Stimulated activated memory B cell treated with anti-CD40 and anti-IgM and Interleukin-4, amounts not matched to agents 10 μg/mL and 1 μg/mL and 100 μg/mL, for 72 hours (primary cell): ENCODE measurements at regions not wholly inside any gene's neighbourhood (a gene's known extent, or its start where the extent isn't known, plus 50 kb on each side); places are given as distances from the start of the nearest gene placed in this dataset.
"Not testable (repeated sequence)": the region's sequence is repeated elsewhere in the genome, so short reads cannot be mapped to it uniquely, and the experiment has no call there.

ENCODE experiments used
- ATAC-seq: fragments of 150-1000 bp; cut with Tn5 transposase; 2 replicates; pipeline ENCODE4 v1.10.0; 2021
- H3K27ac Mint-ChIP-seq: one replicate; pipeline ENCODE4 v1.8.0; 2022; ENCODE audit warnings: mild to moderate bottlenecking, mixed read lengths
- H3K27me3 Mint-ChIP-seq: one replicate; pipeline ENCODE4 v1.8.0; 2022; ENCODE audit warnings: mixed read lengths
- H3K36me3 Mint-ChIP-seq: one replicate; pipeline ENCODE4 v1.8.0; 2022; ENCODE audit warnings: mixed read lengths
- H3K4me1 Mint-ChIP-seq: one replicate; pipeline ENCODE4 v1.8.0; 2022; ENCODE audit warnings: mixed read lengths
- H3K4me3 Mint-ChIP-seq: one replicate; pipeline ENCODE4 v1.8.0; 2022; ENCODE audit warnings: mild to moderate bottlenecking, moderate library complexity, mixed read lengths
- H3K9me3 Mint-ChIP-seq: one replicate; pipeline ENCODE4 v1.8.0; 2022; ENCODE audit warnings: mixed read lengths

GRCh38 chr5:98314292-98314691 lies 459.2 kb upstream of the RGMB start:
- Mint-ChIP-seq H3K4me3 (no peak overlapping the region), H3K4me1 (peaks cover 7% of the 10 kb centered on the region), H3K27me3 (no peaks in the 10 kb centered on the region), H3K27ac (no peak overlapping the region), H3K36me3 (no peaks in the 10 kb centered on the region), H3K9me3 (no peaks in the 10 kb centered on the region)
- ATAC-seq, result no peak

- no peak overlapping the region for H3K4me3 Mint-ChIP-seq
- H3K4me1 Mint-ChIP-seq, result no peaks in the 10 kb centered on the region
- no peak for ATAC-seq
- H3K36me3 Mint-ChIP-seq, result no peaks in the 10 kb centered on the region
- H3K27ac Mint-ChIP-seq, result no peak overlapping the region
- H3K9me3 Mint-ChIP-seq, result no peaks in the 10 kb centered on the region
- H3K27me3 Mint-ChIP-seq, result no peaks in the 10 kb centered on the region
Observed at GRCh38 chr5:98318386-98318785, 455.1 kb upstream of the RGMB start.

DNA sequence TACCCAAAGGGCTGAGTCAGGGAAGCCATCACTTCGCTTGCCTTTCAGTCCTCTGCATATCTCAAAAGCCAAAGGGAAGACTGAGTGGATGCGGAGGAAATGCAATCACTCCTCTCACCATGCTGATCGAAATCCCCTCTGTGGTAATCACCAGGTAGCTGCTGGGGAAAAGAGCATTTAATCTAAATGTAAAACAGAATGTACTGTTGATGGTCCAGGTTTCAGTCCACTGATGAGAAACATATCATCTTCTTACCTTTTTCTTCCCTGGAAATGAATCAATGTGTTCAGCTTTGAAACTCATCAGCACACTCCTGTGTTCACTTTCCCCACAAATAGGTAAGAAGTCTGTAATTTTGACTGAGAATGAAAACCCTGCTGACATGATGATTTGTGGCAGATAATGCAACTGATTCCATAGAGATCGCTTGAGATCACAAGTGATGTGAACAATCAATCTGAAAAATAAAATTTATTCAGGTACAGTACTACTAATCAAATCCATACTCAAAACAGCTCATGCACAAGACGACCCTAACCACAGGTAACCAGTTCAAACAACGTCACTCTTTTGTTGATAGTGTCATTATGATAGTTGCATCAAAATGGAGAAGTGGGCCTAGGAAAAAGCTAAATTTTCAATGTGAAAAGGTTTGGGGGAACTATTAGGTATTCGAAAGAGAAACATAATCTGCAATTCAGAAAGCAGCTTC lies 454.0 kb upstream of the RGMB start:
- Mint-ChIP-seq H3K36me3 (no peaks in the 10 kb centered on the region), H3K4me1 (no peaks in the 10 kb centered on the region), H3K27me3 (no peaks in the 10 kb centered on the region), H3K4me3 (no peak overlapping the region), H3K27ac (no peak overlapping the region), H3K9me3 (no peaks in the 10 kb centered on the region)
- no peak for ATAC-seq

- Mint-ChIP-seq H3K27ac (no peak overlapping the region), H3K4me1 (no peaks in the 10 kb centered on the region), H3K27me3 (no peaks in the 10 kb centered on the region), H3K9me3 (no peaks in the 10 kb centered on the region), H3K36me3 (no peaks in the 10 kb centered on the region), H3K4me3 (no peak overlapping the region)
- ATAC-seq, result peak; percentile 13
Observed at GRCh38 chr5:98320343-98320742, 453.1 kb upstream of the RGMB start.

DNA sequence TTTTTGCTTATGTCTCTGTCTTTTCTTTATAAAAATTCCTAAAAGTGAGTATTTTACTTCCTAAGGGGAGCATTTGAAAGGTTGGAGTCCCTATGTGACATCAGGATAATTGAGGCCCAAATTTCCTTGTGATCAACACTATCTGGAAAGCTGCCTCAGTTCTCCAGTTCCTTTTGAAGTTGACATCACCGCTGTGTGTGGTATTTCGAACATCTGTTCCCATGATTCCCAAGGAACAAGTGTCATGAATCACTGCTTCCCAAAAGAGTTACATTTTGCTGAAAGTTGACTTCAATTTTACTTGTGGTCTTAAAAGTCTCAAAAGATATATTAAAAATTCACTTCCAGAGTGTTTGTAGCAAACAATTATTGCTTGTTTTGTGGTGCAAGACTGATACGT lies 452.1 kb upstream of the RGMB start:
- ATAC-seq, result no peak
- H3K27me3 Mint-ChIP-seq, result no peaks in the 10 kb centered on the region
- no peaks in the 10 kb centered on the region for H3K9me3 Mint-ChIP-seq
- no peaks in the 10 kb centered on the region for H3K4me1 Mint-ChIP-seq
- H3K36me3 Mint-ChIP-seq, result no peaks in the 10 kb centered on the region
- H3K4me3 Mint-ChIP-seq, result no peak overlapping the region
- no peak overlapping the region for H3K27ac Mint-ChIP-seq

DNA sequence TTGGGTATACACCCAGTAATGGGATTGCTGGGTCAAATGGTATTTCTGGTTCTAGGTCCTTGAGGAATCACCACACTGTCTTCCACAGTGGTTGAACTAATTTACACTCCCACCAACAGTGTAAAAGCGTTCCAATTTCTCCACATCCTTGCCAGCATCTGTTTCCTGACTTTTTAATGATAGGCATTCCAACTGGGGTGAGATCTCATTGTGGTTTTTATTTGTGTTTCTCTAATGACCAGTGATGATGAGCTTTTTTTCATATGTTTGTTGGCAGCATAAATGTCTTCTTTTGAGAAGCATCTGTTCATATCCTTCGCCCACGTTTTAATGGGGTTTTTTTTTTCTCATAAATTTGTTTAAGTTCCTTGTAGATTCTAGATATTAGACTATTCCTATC lies 448.3 kb upstream of the RGMB start:
- not testable (repeated sequence) for H3K9me3 Mint-ChIP-seq, H3K27me3 Mint-ChIP-seq, ATAC-seq

GRCh38 chr5:98328015-98328414 lies 445.4 kb upstream of the RGMB start:
- no peak overlapping the region for H3K27ac Mint-ChIP-seq
- H3K27me3 Mint-ChIP-seq, result peaks cover 8% of the 10 kb centered on the region
- H3K36me3 Mint-ChIP-seq, result no peaks in the 10 kb centered on the region
- no peaks in the 10 kb centered on the region for H3K4me1 Mint-ChIP-seq
- H3K4me3 Mint-ChIP-seq, result no peak overlapping the region
- peaks cover 1% of the 10 kb centered on the region for H3K9me3 Mint-ChIP-seq
- no peak for ATAC-seq

More for the DNA sequence above, 448.3 kb upstream of the RGMB start:
- H3K36me3 Mint-ChIP-seq, H3K4me3 Mint-ChIP-seq, H3K4me1 Mint-ChIP-seq, H3K27ac Mint-ChIP-seq: not testable (repeated sequence)

DNA sequence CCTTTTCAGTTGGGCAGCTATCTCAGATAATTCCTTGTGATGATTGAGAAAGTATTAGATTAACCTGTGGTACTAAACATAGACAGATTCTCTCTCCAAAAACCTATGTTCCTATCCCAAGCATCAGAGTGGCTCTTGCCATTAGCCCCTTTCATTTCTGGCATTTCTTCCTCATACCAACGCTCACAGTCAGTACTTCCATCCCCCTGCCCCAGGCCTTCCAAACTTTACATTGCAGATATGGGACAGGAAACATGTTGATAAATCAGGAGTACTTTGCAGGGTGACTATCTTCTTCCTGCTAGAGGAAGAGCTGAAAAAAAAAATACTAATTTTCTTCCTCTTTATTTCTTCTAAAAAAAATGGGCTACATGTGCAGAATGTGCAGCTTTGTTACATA lies 442.6 kb upstream of the RGMB start:
- peaks cover 8% of the 10 kb centered on the region for H3K27me3 Mint-ChIP-seq
- no peaks in the 10 kb centered on the region for H3K4me1 Mint-ChIP-seq
- no peak overlapping the region for H3K27ac Mint-ChIP-seq
- no peak overlapping the region for H3K4me3 Mint-ChIP-seq
- H3K36me3 Mint-ChIP-seq, result no peaks in the 10 kb centered on the region
- no peak for ATAC-seq
- peaks cover 3% of the 10 kb centered on the region for H3K9me3 Mint-ChIP-seq

- H3K36me3 Mint-ChIP-seq, result no peaks in the 10 kb centered on the region
- no peak overlapping the region for H3K27ac Mint-ChIP-seq
- H3K4me1 Mint-ChIP-seq, result no peaks in the 10 kb centered on the region
- no peak for ATAC-seq
- no peak overlapping the region for H3K4me3 Mint-ChIP-seq
- peaks cover 3% of the 10 kb centered on the region for H3K9me3 Mint-ChIP-seq
- no peaks in the 10 kb centered on the region for H3K27me3 Mint-ChIP-seq
Observed at GRCh38 chr5:98333921-98334320, 439.5 kb upstream of the RGMB start.

DNA sequence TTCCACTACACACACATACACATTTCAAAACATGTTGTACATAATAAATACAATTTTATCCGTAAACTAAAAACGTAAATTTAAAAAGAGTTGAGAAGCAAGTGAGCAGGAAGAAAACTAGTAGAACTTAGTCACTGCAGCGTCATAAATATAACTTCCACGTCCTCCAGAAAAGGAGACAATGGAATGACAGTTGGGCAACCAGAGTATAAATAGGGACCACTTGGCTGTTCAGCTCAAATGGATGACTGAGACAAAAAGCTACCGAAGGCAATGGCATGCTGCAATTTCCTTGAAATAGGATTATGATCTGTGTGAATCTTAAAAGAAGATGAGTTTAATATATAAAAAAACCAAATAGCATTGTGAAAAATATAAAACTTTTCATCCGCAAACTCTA lies 438.5 kb upstream of the RGMB start:
- no peaks in the 10 kb centered on the region for H3K27me3 Mint-ChIP-seq
- no peak overlapping the region for H3K4me3 Mint-ChIP-seq
- H3K36me3 Mint-ChIP-seq, result no peaks in the 10 kb centered on the region
- ATAC-seq, result no peak
- no peak overlapping the region for H3K27ac Mint-ChIP-seq
- H3K4me1 Mint-ChIP-seq, result no peaks in the 10 kb centered on the region
- peaks cover 3% of the 10 kb centered on the region for H3K9me3 Mint-ChIP-seq

- ATAC-seq, result no peak
- H3K4me3 Mint-ChIP-seq, result no peak overlapping the region
- H3K36me3 Mint-ChIP-seq, result no peaks in the 10 kb centered on the region
- no peaks in the 10 kb centered on the region for H3K27me3 Mint-ChIP-seq
- no peaks in the 10 kb centered on the region for H3K4me1 Mint-ChIP-seq
- no peak overlapping the region for H3K27ac Mint-ChIP-seq
- no peaks in the 10 kb centered on the region for H3K9me3 Mint-ChIP-seq
Observed at GRCh38 chr5:98339141-98339848, 434.2 kb upstream of the RGMB start.

DNA sequence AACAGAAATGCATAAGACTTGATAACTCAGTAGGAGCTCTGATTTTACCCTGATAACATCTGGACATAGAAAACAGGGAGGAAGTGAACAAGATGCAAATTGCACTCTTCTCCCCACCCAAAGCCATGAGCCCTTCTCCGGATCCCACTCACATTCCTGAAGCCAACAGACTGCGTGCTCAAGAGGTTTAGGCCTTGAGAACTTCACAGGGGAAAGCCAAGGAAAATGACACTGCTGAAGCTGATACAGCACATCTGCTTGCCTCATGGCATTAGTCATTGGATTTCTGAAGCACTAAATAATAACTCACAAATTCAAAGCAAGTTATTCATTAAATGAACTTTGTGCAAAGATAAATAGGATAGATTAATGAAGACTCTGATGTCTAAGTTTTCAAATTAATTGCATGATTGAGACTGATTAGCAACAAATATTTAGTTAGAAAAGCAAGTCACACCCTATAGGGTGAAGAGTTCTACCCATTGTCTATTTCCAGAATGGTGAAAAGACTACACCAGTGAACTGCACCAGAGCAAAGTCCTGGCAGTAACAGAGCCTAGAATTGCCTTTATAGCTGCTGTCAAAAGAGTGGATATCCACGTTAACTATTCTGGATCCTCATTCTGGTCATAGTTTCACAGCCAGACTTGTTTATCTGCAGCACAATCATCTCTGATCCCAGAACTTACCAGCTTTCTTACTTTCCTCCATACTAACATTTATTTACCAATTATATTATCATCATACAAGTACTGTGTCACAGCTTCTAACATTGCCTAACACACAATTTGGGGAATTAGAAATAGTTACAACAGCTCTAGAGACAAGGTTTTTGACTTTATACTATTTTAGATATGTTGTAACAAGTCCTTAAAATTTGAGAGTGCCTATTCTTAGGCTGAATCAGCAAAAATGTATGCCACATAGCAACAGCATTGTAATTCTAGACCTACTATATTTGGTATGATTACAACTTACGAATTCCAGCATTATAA lies 432.1 kb upstream of the RGMB start:
- ATAC-seq, result no peak
- H3K36me3 Mint-ChIP-seq, result no peaks in the 10 kb centered on the region
- no peaks in the 10 kb centered on the region for H3K4me1 Mint-ChIP-seq
- H3K9me3 Mint-ChIP-seq, result peaks cover 4% of the 10 kb centered on the region
- H3K4me3 Mint-ChIP-seq, result no peak overlapping the region
- no peak overlapping the region for H3K27ac Mint-ChIP-seq
- no peaks in the 10 kb centered on the region for H3K27me3 Mint-ChIP-seq

DNA sequence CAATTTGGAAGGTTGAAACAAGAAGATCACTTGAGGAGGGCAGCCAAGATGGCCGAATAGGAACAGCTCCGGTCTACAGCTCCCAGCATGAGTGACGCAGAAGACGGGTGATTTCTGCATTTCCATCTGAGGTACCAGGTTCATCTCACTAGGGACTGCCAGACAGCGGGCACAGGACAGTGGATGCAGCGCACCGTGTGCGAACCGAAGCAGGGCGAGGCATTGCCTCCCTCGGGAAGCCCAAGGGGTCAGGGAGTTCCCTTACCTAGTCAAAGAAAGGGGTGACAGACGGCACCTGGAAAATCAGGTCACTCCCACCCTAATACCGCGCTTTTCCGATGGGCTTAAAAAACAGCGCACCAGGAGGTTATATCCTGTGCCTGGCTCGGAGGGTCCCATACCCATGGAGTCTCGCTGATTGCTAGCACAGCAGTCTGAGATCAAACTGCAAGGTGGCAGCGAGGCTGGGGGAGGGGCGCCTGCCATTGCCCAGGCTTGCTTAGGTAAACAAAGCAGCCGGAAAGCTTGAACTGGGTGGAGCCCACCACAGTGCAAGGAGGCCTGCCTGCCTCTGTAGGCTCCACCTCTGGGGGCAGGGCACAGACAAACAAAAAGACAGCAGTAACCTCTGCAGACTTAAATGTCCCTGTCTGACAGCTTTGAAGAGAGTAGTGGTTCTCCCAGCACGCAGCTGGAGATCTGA lies 430.4 kb upstream of the RGMB start:
- not testable (repeated sequence) for ATAC-seq, H3K27ac Mint-ChIP-seq, H3K9me3 Mint-ChIP-seq, H3K27me3 Mint-ChIP-seq, H3K36me3 Mint-ChIP-seq, H3K4me3 Mint-ChIP-seq, H3K4me1 Mint-ChIP-seq

- Mint-ChIP-seq H3K36me3 (no peaks in the 10 kb centered on the region), H3K4me3 (no peak overlapping the region), H3K27me3 (no peaks in the 10 kb centered on the region), H3K4me1 (no peaks in the 10 kb centered on the region), H3K9me3 (peaks cover 7% of the 10 kb centered on the region), H3K27ac (no peak overlapping the region)
- ATAC-seq, result no peak
Observed at GRCh38 chr5:98349251-98349989, 424.0 kb upstream of the RGMB start.
